SK-N-SH (cell line): ENCODE measurements at regions not wholly inside any gene's neighbourhood (a gene's known extent, or its start where the extent isn't known, plus 50 kb on each side); places are given as distances from the start of the nearest gene placed in this dataset.

ENCODE experiments used
- CTCF ChIA-PET: fragments of 300-600, 350-600 bp; formaldehyde crosslinking; extraction: SDS; loops from one replicate; lab custom pipeline; 2021; lab: Yijun Ruan, JAX
- POLR2A ChIA-PET: fragments of 350-600 bp; sonication (Branson Sonifier 250); formaldehyde crosslinking; extraction: SDS; loops from one replicate; lab custom pipeline; 2020; ENCODE audit warnings: antibody characterized with exemption, inconsistent platforms; lab: Yijun Ruan, JAX
- DNase-seq: peaks from one replicate; pipeline ENCODE4 v3.0.0; 2012
- H2AFZ ChIP-seq: fragments of 200-600 bp; sonication (generic); 2 replicates; pipeline ENCODE4 v1.8.1; 2016; ENCODE audit warnings: antibody characterized with exemption, mild to moderate bottlenecking, low read depth
- H3F3A ChIP-seq: fragments of 200-600 bp; sonication (generic); replicated peaks from 2 replicates; pipeline ENCODE3; 2016; ENCODE audit warnings: antibody characterized with exemption, mild to moderate bottlenecking; ENCODE audit not compliant: insufficient read depth
- H3K27ac ChIP-seq, 2 experiments: fragments of 200-500 bp in 1 of 2; fragments of 200-600 bp in 1 of 2; sonication (Bioruptor generic) in 1 of 2; sonication (generic), shearing (Covaris generic) in 1 of 2; 2 replicates each; pipeline versions ENCODE4 v1.5.1 to v1.6.1; 2014 to 2016; ENCODE audit warnings: low read depth in 2 of 2, inconsistent platforms in 1 of 2, low read length in 1 of 2, mild to moderate bottlenecking in 1 of 2, mixed read lengths in 1 of 2
- H3K27me3 ChIP-seq: fragments of 200-600 bp; sonication (generic), shearing (Covaris generic); 2 replicates; pipeline ENCODE4 v1.6.1; 2016; ENCODE audit warnings: mixed run types; ENCODE audit not compliant: insufficient read depth
- H3K36me3 ChIP-seq, 2 experiments: fragments of 200-500 bp in 1 of 2; fragments of 200-600 bp in 1 of 2; sonication (Bioruptor generic) in 1 of 2; sonication (generic) in 1 of 2; replicated peaks in 1 of 2; 2 replicates each; pipeline versions ENCODE3 to v1.5.1; 2014 to 2016; ENCODE audit warnings: low read length in 1 of 2, mild to moderate bottlenecking in 1 of 2; ENCODE audit not compliant: insufficient read depth in 2 of 2, control insufficient read depth in 1 of 2
- H3K4me1 ChIP-seq, 2 experiments: fragments of 200-500 bp in 1 of 2; fragments of 200-600 bp in 1 of 2; sonication (Bioruptor generic) in 1 of 2; sonication (generic), shearing (Covaris generic) in 1 of 2; 2 replicates each; pipeline versions ENCODE4 v1.5.1 to v1.6.1; 2014 to 2016; ENCODE audit warnings: low read depth in 1 of 2, low read length in 1 of 2, mixed run types in 1 of 2; ENCODE audit not compliant: insufficient read depth in 2 of 2, control insufficient read depth in 1 of 2
- H3K4me2 ChIP-seq: fragments of 200-600 bp; sonication (generic), shearing (Covaris generic); 2 replicates; pipeline ENCODE4 v1.6.1; 2017; ENCODE audit warnings: mixed run types
- H3K4me3 ChIP-seq, 2 experiments: fragments of 200-500 bp in 1 of 2; fragments of 200-600 bp in 1 of 2; sonication (Bioruptor generic) in 1 of 2; sonication (generic), shearing (Covaris generic) in 1 of 2; 2 replicates each; pipeline versions ENCODE4 v1.5.1 to v1.8.1; 2014 to 2016; ENCODE audit warnings: low read depth in 2 of 2, inconsistent platforms in 1 of 2, low read length in 1 of 2, mild to moderate bottlenecking in 1 of 2, mixed read lengths in 1 of 2, moderate library complexity in 1 of 2
- H3K79me2 ChIP-seq: fragments of 200-600 bp; sonication (generic); 2 replicates; pipeline ENCODE4 v1.8.1; 2017; ENCODE audit warnings: mild to moderate bottlenecking; ENCODE audit not compliant: insufficient read depth
- H3K9ac ChIP-seq: fragments of 200-600 bp; sonication (generic); 2 replicates; pipeline ENCODE4 v1.6.1; 2017; ENCODE audit warnings: mixed run types
- H3K9me2 ChIP-seq: fragments of 200-600 bp; sonication (generic); 2 replicates; pipeline ENCODE4 v1.6.1; 2017; ENCODE audit warnings: mixed run types
- H3K9me3 ChIP-seq: fragments of 200-600 bp; sonication (generic); 2 replicates; pipeline ENCODE4 v1.6.1; 2017; ENCODE audit warnings: mixed run types, mild to moderate bottlenecking, moderate library complexity
- H4K20me1 ChIP-seq: fragments of 200-600 bp; sonication (generic); 2 replicates; pipeline ENCODE4 v1.6.1; 2017; ENCODE audit warnings: mild to moderate bottlenecking, mixed run types; ENCODE audit not compliant: insufficient read depth
- CHD2 ChIP-seq: fragments of 150-350 bp; IDR thresholded peaks from 2 replicates; pipeline ENCODE4 v1.6.1; 2018; ENCODE audit warnings: low read length; ENCODE audit not compliant: partially characterized antibody
- CTCF ChIP-seq: fragments of 200-600 bp; sonication (generic); IDR thresholded peaks from 2 replicates; pipeline ENCODE4 v1.6.1; 2017; ENCODE audit warnings: antibody characterized with exemption, mild to moderate bottlenecking, moderate library complexity
- EP300 ChIP-seq, 2 experiments: IDR thresholded peaks; 2 replicates each; pipeline versions ENCODE4 v1.4.0 to v1.6.1; 2012; ENCODE audit warnings: borderline replicate concordance in 1 of 2, low read depth in 1 of 2, low read length in 1 of 2
- FOSL2 ChIP-seq: IDR thresholded peaks from 2 replicates; pipeline ENCODE4 v1.4.0; 2012; ENCODE audit warnings: low read depth, mild to moderate bottlenecking, moderate library complexity, borderline replicate concordance
- FOXJ3 ChIP-seq: sonication (generic); formaldehyde crosslinking; IDR thresholded peaks from 2 replicates; pipeline ENCODE4 v1.5.1; 2020; ENCODE audit warnings: mild to moderate bottlenecking, missing genetic modification reagents
- FOXM1 ChIP-seq: IDR thresholded peaks from 2 replicates; pipeline ENCODE4 v1.4.0; 2012; ENCODE audit warnings: low read depth, mild to moderate bottlenecking
- GABPA ChIP-seq: IDR thresholded peaks from 2 replicates; pipeline ENCODE4 v1.4.0; 2012; ENCODE audit warnings: low read depth, mild to moderate bottlenecking
- JUND ChIP-seq: IDR thresholded peaks from 2 replicates; pipeline ENCODE4 v1.4.0; 2012
- MEF2A ChIP-seq: IDR thresholded peaks from 2 replicates; pipeline ENCODE4 v1.4.0; 2012; ENCODE audit warnings: low read depth, borderline replicate concordance
- MXI1 ChIP-seq: IDR thresholded peaks from 2 replicates; pipeline ENCODE4 v1.6.1; 2012; ENCODE audit warnings: mild to moderate bottlenecking, low read depth, low read length, improper control_type of control experiment
- NFIC ChIP-seq: IDR thresholded peaks from 2 replicates; pipeline ENCODE4 v1.4.0; 2012; ENCODE audit warnings: borderline replicate concordance
- RFX5 ChIP-seq: IDR thresholded peaks from 2 replicates; pipeline ENCODE4 v1.6.1; 2012; ENCODE audit warnings: mild to moderate bottlenecking, improper control_type of control experiment, low read length
- RXRA ChIP-seq: IDR thresholded peaks from 2 replicates; pipeline ENCODE4 v1.4.0; 2012; ENCODE audit warnings: low read depth, mild to moderate bottlenecking, borderline replicate concordance
- SMC3 ChIP-seq: IDR thresholded peaks from 2 replicates; pipeline ENCODE4 v1.6.1; 2012; ENCODE audit warnings: low read depth, low read length, improper control_type of control experiment
- TCF12 ChIP-seq: IDR thresholded peaks from 2 replicates; pipeline ENCODE4 v1.4.0; 2012
- YY1 ChIP-seq: IDR thresholded peaks from 2 replicates; pipeline ENCODE4 v1.4.0; 2012; ENCODE audit warnings: low read depth, mild to moderate bottlenecking
- WGBS: methylation state at CpG from one replicate; pipeline ENCODE4 v1.1.6; 2017; ENCODE audit warnings: low lambda C conversion rate; 5-methylcytosine and 5-hydroxymethylcytosine counted together
- TF ChIP-seq, protein P1 (sequence below): fragments of 150-350 bp; IDR thresholded peaks from 2 replicates; pipeline ENCODE4 v1.6.1; 2016; ENCODE audit warnings: mild to moderate bottlenecking, low read depth, low read length
- TF ChIP-seq, protein P2 (sequence below): IDR thresholded peaks from 2 replicates; pipeline ENCODE4; 2012
- TF ChIP-seq, protein P3 (sequence below): IDR thresholded peaks from 2 replicates; pipeline ENCODE4 v1.6.1; 2012; ENCODE audit warnings: mild to moderate bottlenecking, low read depth, low read length, moderate library complexity

GRCh38 chr1:91124989-91125417 is 103.2 kb upstream of the ZNF644 start:
- no peak overlapping the region for H3K9ac ChIP-seq
- no peaks in the 10 kb centered on the region for H3K36me3 ChIP-seq
- POLR2A ChIA-PET, result no interaction called here
- no peaks in the 10 kb centered on the region for H3F3A ChIP-seq
- H2AFZ ChIP-seq, result no peak overlapping the region
- no peaks in the 10 kb centered on the region for H3K79me2 ChIP-seq
- no peaks in the 10 kb centered on the region for H4K20me1 ChIP-seq
- no peaks in the 10 kb centered on the region for H3K9me2 ChIP-seq
- DNase-seq, result no peak
- TF ChIP-seq, protein P1, sequence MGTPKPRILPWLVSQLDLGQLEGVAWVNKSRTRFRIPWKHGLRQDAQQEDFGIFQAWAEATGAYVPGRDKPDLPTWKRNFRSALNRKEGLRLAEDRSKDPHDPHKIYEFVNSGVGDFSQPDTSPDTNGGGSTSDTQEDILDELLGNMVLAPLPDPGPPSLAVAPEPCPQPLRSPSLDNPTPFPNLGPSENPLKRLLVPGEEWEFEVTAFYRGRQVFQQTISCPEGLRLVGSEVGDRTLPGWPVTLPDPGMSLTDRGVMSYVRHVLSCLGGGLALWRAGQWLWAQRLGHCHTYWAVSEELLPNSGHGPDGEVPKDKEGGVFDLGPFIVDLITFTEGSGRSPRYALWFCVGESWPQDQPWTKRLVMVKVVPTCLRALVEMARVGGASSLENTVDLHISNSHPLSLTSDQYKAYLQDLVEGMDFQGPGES, result no peak
- no peak for TF ChIP-seq FOSL2
- no peak for TF ChIP-seq CTCF
- TF ChIP-seq FOXM1, result no peak
- TF ChIP-seq RXRA, result no peak
- TF ChIP-seq TCF12, result no peak
- TF ChIP-seq EP300 (IDR thresholded peaks at IDR 0.05; ENCODE audit: borderline replicate concordance in 1 of 2, low read depth in 1 of 2, low read length in 1 of 2), result no peak
- no peak for TF ChIP-seq FOXJ3
- TF ChIP-seq YY1, result no peak
- no peak for TF ChIP-seq GABPA
- TF ChIP-seq JUND, result no peak
- TF ChIP-seq SMC3, result no peak
- no peak for TF ChIP-seq RFX5
- TF ChIP-seq CHD2, result no peak
- no peaks in the 10 kb centered on the region for H3K9me3 ChIP-seq
- 20% methylated on average over 3 of the region's 3 CpGs for WGBS
- no peak overlapping the region for H3K4me3 ChIP-seq
- CTCF ChIA-PET, result interaction anchor here (0.9 to 1.9 kb wide), 4 partner anchors 28 to 404 kb away, joined by 3 to 7 read pairs (median 5); no protein-coding TSS in a partner anchor
- H3K27ac ChIP-seq, result no peak overlapping the region
- H3K27me3 ChIP-seq, result no peaks in the 10 kb centered on the region; the same call in 1 of the 2 replicates
- H3K4me1 ChIP-seq, result no peaks in the 10 kb centered on the region
- no peak overlapping the region for H3K4me2 ChIP-seq

DNA sequence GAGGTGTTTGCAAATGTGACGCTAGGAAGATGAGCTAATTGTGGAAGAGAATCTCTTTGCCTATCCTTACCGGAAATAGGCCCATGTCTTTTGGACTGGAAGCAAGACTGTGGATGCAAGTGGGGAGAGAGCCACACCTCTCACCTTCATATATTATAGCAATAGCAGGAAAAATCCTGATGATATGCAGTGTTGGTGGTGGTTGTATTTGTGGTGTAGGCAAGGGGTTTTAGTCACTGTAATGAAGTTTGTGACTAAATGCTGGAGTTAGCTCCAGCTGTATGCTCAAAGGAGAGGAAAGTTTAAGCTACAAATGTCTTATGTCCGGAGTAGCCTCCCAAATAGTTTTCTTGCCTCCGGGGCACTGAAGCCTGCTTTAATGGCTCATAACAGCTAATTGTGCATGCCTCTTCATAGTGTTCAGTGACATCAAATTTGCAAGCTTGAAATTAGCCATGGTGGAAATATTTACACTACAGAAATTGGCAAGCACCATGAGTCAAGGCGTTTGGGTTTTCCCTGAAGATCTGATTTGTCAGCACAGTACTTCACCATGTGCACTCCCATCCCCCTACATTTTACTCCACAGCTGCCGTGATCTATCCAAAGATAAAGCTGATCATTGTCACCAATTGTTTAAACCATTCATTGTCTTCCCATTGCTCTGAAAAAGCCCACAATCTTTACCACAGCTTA is 102.6 kb upstream of the ZNF644 start:
- Histone ChIP-seq H3K79me2 (no peaks in the 10 kb centered on the region), H2AFZ (no peak overlapping the region), H3K9me3 (no peaks in the 10 kb centered on the region), H3K27ac (no peak overlapping the region), H3K4me3 (no peak overlapping the region), H3K4me1 (no peaks in the 10 kb centered on the region), H3K4me2 (no peak overlapping the region), H3K27me3 (no peaks in the 10 kb centered on the region; the same call in 1 of the 2 replicates), H3K9ac (no peak overlapping the region), H4K20me1 (no peaks in the 10 kb centered on the region), H3F3A (no peaks in the 10 kb centered on the region), H3K36me3 (no peaks in the 10 kb centered on the region), H3K9me2 (no peaks in the 10 kb centered on the region)
- 33% methylated on average over 6 of the region's 6 CpGs for WGBS
- ChIA-PET POLR2A (no interaction called here), CTCF (interaction anchor here (0.9 to 1.6 kb wide), 3 partner anchors 27 to 403 kb away, joined by 3 to 7 read pairs (median 5); no protein-coding TSS in a partner anchor)
- TF ChIP-seq NFIC (no peak), SMC3 (no peak), MEF2A (no peak), MXI1 (no peak)
- TF ChIP-seq, protein P2, sequence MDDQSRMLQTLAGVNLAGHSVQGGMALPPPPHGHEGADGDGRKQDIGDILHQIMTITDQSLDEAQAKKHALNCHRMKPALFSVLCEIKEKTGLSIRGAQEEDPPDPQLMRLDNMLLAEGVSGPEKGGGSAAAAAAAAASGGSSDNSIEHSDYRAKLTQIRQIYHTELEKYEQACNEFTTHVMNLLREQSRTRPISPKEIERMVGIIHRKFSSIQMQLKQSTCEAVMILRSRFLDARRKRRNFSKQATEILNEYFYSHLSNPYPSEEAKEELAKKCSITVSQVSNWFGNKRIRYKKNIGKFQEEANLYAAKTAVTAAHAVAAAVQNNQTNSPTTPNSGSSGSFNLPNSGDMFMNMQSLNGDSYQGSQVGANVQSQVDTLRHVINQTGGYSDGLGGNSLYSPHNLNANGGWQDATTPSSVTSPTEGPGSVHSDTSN, result no peak
- TF ChIP-seq, protein P3, sequence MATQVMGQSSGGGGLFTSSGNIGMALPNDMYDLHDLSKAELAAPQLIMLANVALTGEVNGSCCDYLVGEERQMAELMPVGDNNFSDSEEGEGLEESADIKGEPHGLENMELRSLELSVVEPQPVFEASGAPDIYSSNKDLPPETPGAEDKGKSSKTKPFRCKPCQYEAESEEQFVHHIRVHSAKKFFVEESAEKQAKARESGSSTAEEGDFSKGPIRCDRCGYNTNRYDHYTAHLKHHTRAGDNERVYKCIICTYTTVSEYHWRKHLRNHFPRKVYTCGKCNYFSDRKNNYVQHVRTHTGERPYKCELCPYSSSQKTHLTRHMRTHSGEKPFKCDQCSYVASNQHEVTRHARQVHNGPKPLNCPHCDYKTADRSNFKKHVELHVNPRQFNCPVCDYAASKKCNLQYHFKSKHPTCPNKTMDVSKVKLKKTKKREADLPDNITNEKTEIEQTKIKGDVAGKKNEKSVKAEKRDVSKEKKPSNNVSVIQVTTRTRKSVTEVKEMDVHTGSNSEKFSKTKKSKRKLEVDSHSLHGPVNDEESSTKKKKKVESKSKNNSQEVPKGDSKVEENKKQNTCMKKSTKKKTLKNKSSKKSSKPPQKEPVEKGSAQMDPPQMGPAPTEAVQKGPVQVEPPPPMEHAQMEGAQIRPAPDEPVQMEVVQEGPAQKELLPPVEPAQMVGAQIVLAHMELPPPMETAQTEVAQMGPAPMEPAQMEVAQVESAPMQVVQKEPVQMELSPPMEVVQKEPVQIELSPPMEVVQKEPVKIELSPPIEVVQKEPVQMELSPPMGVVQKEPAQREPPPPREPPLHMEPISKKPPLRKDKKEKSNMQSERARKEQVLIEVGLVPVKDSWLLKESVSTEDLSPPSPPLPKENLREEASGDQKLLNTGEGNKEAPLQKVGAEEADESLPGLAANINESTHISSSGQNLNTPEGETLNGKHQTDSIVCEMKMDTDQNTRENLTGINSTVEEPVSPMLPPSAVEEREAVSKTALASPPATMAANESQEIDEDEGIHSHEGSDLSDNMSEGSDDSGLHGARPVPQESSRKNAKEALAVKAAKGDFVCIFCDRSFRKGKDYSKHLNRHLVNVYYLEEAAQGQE, result no peak
- no peak for DNase-seq
